ENCODE measurements at regions not wholly inside any gene's neighbourhood (a gene's known extent, or its start where the extent isn't known, plus 50 kb on each side); places are given as distances from the start of the nearest gene placed in this dataset.

- Histone ChIP-seq H3K4me3 (ENCODE audit: low read length) (no peak overlapping the region), H3K27ac (ENCODE audit: low read length) (no peak overlapping the region), H3K27me3 (ENCODE audit: control insufficient read depth, insufficient read depth, low read length) (no peaks in the 10 kb centered on the region), H3K9me3 (ENCODE audit: control insufficient read depth, low read depth, low read length) (no peaks in the 10 kb centered on the region), H3K36me3 (ENCODE audit: control insufficient read depth, low read depth, low read length) (no peaks in the 10 kb centered on the region), H3K4me1 (ENCODE audit: control insufficient read depth, low read depth, low read length) (no peaks in the 10 kb centered on the region), H3K9ac (ENCODE audit: low read length) (no peak overlapping the region)
These were observed 130.9 kb downstream of the SLC16A9 start for GRCh38 chr10:59578741-59579140.

- Histone ChIP-seq H3K36me3 (ENCODE audit: control insufficient read depth, low read depth, low read length) (no peaks in the 10 kb centered on the region), H3K4me3 (ENCODE audit: low read length) (no peak overlapping the region), H3K27ac (ENCODE audit: low read length) (no peak overlapping the region), H3K9ac (ENCODE audit: low read length) (no peak overlapping the region), H3K27me3 (ENCODE audit: control insufficient read depth, insufficient read depth, low read length) (no peaks in the 10 kb centered on the region), H3K4me1 (ENCODE audit: control insufficient read depth, low read depth, low read length) (no peaks in the 10 kb centered on the region), H3K9me3 (ENCODE audit: control insufficient read depth, low read depth, low read length) (no peaks in the 10 kb centered on the region)
These were observed 131.7 kb downstream of the SLC16A9 start for GRCh38 chr10:59577984-59578383.

DNA sequence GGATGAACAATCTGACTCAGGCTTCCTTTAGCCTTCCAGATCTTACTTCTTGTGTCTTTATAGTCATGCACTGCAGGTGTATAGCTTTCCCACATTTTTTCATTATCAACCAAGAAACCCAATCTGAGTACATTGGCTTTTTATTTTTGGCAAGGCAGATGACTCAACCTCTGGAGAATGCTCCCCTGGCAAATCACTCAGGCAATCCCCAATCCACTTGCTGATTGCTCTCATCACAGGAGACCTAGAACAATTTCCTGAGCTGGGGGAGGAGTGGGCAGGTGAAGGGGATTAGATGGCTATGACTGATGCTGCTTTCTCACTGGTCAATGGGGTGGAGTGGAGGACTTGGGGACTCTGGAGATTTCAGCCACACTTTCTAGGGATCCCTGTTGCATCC, 134.4 kb downstream of the SLC16A9 start:
- Histone ChIP-seq H3K27ac (ENCODE audit: low read length) (no peak overlapping the region), H3K27me3 (ENCODE audit: control insufficient read depth, insufficient read depth, low read length) (no peaks in the 10 kb centered on the region), H3K4me1 (ENCODE audit: control insufficient read depth, low read depth, low read length) (no peaks in the 10 kb centered on the region), H3K36me3 (ENCODE audit: control insufficient read depth, low read depth, low read length) (no peaks in the 10 kb centered on the region), H3K9me3 (ENCODE audit: control insufficient read depth, low read depth, low read length) (no peaks in the 10 kb centered on the region), H3K4me3 (ENCODE audit: low read length) (no peak overlapping the region), H3K9ac (ENCODE audit: low read length) (no peak overlapping the region)

GRCh38 chr10:59563531-59563930, 146.1 kb downstream of the SLC16A9 start:
- H3K4me3 ChIP-seq (ENCODE audit: low read length): no peak overlapping the region
- no peaks in the 10 kb centered on the region for H3K9me3 ChIP-seq (ENCODE audit: control insufficient read depth, low read depth, low read length)

DNA sequence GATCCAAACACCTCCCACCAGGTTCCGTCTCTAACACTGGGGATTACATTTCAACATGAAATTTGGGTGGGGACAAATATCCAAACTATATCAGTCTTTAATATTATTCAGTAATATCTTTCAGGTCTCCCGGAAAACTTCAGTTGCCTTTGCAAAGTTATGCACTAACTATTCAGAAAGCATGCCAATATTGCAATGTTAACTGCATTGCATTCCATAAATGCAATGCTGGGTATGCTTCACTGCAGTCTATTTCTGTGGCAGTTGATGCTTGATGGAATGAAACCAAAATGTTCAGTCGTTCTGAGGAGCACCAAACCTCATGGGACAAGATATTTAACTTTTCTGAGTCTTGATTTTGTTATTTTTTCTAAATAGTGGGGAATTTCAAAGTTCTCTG, 147.5 kb downstream of the SLC16A9 start:
- Histone ChIP-seq H3K27me3 (ENCODE audit: control insufficient read depth, insufficient read depth, low read length) (no peaks in the 10 kb centered on the region), H3K4me1 (ENCODE audit: control insufficient read depth, low read depth, low read length) (peaks cover 13% of the 10 kb centered on the region), H3K27ac (ENCODE audit: low read length) (no peak overlapping the region), H3K36me3 (ENCODE audit: control insufficient read depth, low read depth, low read length) (no peaks in the 10 kb centered on the region), H3K9me3 (ENCODE audit: control insufficient read depth, low read depth, low read length) (no peaks in the 10 kb centered on the region), H3K4me3 (ENCODE audit: low read length) (no peak overlapping the region), H3K9ac (ENCODE audit: low read length) (no peak overlapping the region)

More at GRCh38 chr10:59563531-59563930, 146.1 kb downstream of the SLC16A9 start:
- H3K9ac ChIP-seq (ENCODE audit: low read length): no peak overlapping the region
- no peaks in the 10 kb centered on the region for H3K36me3 ChIP-seq (ENCODE audit: control insufficient read depth, low read depth, low read length)
- H3K4me1 ChIP-seq (ENCODE audit: control insufficient read depth, low read depth, low read length): no peaks in the 10 kb centered on the region
- H3K27me3 ChIP-seq (ENCODE audit: control insufficient read depth, insufficient read depth, low read length): no peaks in the 10 kb centered on the region
- no peak overlapping the region for H3K27ac ChIP-seq (ENCODE audit: low read length)

- Histone ChIP-seq H3K9ac (ENCODE audit: low read length) (no peak overlapping the region), H3K4me1 (ENCODE audit: control insufficient read depth, low read depth, low read length) (peaks cover 16% of the 10 kb centered on the region), H3K27ac (ENCODE audit: low read length) (no peak overlapping the region), H3K4me3 (ENCODE audit: low read length) (no peak overlapping the region), H3K27me3 (ENCODE audit: control insufficient read depth, insufficient read depth, low read length) (no peaks in the 10 kb centered on the region), H3K36me3 (ENCODE audit: control insufficient read depth, low read depth, low read length) (no peaks in the 10 kb centered on the region), H3K9me3 (ENCODE audit: control insufficient read depth, low read depth, low read length) (no peaks in the 10 kb centered on the region)
These were observed 148.1 kb downstream of the SLC16A9 start for GRCh38 chr10:59561477-59562121.

DNA sequence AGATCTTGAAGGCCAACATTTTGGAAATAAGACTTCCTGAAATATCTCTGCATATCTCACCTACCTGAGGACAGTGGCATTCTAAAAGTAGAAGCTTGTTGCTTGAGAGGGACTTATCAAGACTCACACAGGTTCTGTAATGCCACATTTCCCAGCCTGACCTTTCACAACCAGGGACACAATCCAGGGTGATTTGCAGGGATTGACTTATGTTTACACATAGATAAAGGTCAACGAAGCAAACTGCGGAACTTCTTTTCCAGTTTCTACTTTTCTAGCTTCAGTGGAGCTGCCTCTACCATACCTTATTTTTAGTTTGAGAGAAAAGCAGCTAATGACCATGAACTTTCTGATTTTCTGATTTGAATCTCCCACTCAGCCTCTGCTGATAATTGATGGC, 148.7 kb downstream of the SLC16A9 start:
- Histone ChIP-seq H3K4me1 (ENCODE audit: control insufficient read depth, low read depth, low read length) (peaks cover 22% of the 10 kb centered on the region), H3K27me3 (ENCODE audit: control insufficient read depth, insufficient read depth, low read length) (no peaks in the 10 kb centered on the region), H3K36me3 (ENCODE audit: control insufficient read depth, low read depth, low read length) (no peaks in the 10 kb centered on the region), H3K9me3 (ENCODE audit: control insufficient read depth, low read depth, low read length) (no peaks in the 10 kb centered on the region), H3K4me3 (ENCODE audit: low read length) (no peak overlapping the region), H3K9ac (ENCODE audit: low read length) (no peak overlapping the region), H3K27ac (ENCODE audit: low read length) (no peak overlapping the region)

DNA sequence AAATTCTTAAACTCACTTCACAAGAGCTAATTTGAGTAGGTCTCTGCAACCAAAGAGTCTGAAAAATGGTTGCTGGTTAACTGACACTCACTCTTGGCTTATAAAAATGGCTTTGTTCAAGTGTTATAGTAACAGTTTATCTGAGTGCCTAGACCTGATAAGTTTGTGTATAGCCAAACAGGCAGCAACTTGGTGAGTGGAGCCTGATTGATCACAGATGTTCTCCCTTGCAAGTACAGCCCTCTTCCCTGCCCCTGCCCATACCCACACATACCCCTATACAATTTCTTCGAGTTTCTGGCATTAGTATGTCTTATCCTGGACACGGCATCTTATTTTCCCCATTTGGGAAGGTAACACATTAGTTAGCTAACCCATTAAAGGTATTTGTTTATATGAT, 149.5 kb downstream of the SLC16A9 start:
- H3K9ac ChIP-seq (ENCODE audit: low read length): no peak overlapping the region
- no peak overlapping the region for H3K4me3 ChIP-seq (ENCODE audit: low read length)
- no peaks in the 10 kb centered on the region for H3K36me3 ChIP-seq (ENCODE audit: control insufficient read depth, low read depth, low read length)
- H3K4me1 ChIP-seq (ENCODE audit: control insufficient read depth, low read depth, low read length): peaks cover 22% of the 10 kb centered on the region
- H3K27ac ChIP-seq (ENCODE audit: low read length): no peak overlapping the region
- no peaks in the 10 kb centered on the region for H3K27me3 ChIP-seq (ENCODE audit: control insufficient read depth, insufficient read depth, low read length)
- no peaks in the 10 kb centered on the region for H3K9me3 ChIP-seq (ENCODE audit: control insufficient read depth, low read depth, low read length)

GRCh38 chr10:59558066-59558465, 151.6 kb downstream of the SLC16A9 start:
- Histone ChIP-seq H3K36me3 (ENCODE audit: control insufficient read depth, low read depth, low read length) (no peaks in the 10 kb centered on the region), H3K4me3 (ENCODE audit: low read length) (no peak overlapping the region), H3K4me1 (ENCODE audit: control insufficient read depth, low read depth, low read length) (peaks cover 22% of the 10 kb centered on the region), H3K27me3 (ENCODE audit: control insufficient read depth, insufficient read depth, low read length) (no peaks in the 10 kb centered on the region), H3K9me3 (ENCODE audit: control insufficient read depth, low read depth, low read length) (no peaks in the 10 kb centered on the region), H3K9ac (ENCODE audit: low read length) (no peak overlapping the region), H3K27ac (ENCODE audit: low read length) (no peak overlapping the region)

DNA sequence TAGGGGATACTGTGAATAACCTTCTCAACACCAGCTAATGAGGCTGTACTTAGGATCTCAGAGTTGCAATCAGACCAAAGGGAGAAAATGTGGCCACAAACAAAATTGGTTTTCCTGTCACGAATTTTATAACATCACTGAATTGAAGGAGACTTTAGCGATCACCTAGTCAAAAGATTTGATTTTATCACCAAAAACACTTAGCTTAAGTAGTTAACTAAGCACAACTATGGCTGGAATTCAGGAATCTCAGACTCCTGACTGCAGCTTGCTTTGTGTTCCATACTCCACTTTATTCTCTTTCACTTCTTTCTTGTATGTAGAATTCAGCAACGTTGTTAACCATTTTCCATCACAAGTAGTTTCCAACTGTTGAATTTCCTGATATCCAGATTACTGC, 152.0 kb downstream of the SLC16A9 start:
- Histone ChIP-seq H3K36me3 (ENCODE audit: control insufficient read depth, low read depth, low read length) (no peaks in the 10 kb centered on the region), H3K9me3 (ENCODE audit: control insufficient read depth, low read depth, low read length) (no peaks in the 10 kb centered on the region), H3K27me3 (ENCODE audit: control insufficient read depth, insufficient read depth, low read length) (no peaks in the 10 kb centered on the region), H3K27ac (ENCODE audit: low read length) (peak overlapping the region; percentile 60), H3K4me3 (ENCODE audit: low read length) (peak overlapping the region; percentile 32), H3K4me1 (ENCODE audit: control insufficient read depth, low read depth, low read length) (peaks cover 22% of the 10 kb centered on the region), H3K9ac (ENCODE audit: low read length) (peak overlapping the region; percentile 30)

DNA sequence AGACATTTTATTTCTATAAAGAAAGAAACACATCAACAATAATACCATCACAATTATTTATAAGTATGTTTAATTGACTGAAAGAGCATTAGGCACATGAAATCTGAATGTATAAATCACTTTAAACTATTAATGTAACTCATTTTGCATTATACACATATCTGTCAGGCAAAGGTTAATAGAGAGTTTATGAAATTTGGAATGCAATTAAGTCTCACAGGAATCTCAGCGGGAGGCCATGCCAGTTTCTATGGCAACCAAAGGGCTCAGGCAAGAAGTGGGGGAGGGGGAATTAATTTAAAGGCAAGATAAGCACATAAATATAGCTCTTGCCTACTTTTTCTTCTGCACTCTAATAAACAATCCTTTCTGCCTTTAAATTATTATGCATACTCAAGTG, 152.6 kb downstream of the SLC16A9 start:
- Histone ChIP-seq H3K9me3 (ENCODE audit: control insufficient read depth, low read depth, low read length) (no peaks in the 10 kb centered on the region), H3K9ac (ENCODE audit: low read length) (peak overlapping the region; percentile 30), H3K36me3 (ENCODE audit: control insufficient read depth, low read depth, low read length) (no peaks in the 10 kb centered on the region), H3K27ac (ENCODE audit: low read length) (peak overlapping the region; percentile 60), H3K4me3 (ENCODE audit: low read length) (peak overlapping the region; percentile 32), H3K27me3 (ENCODE audit: control insufficient read depth, insufficient read depth, low read length) (no peaks in the 10 kb centered on the region), H3K4me1 (ENCODE audit: control insufficient read depth, low read depth, low read length) (peaks cover 22% of the 10 kb centered on the region)

- peaks cover 21% of the 10 kb centered on the region for H3K4me1 ChIP-seq (ENCODE audit: control insufficient read depth, low read depth, low read length)
- H3K9me3 ChIP-seq (ENCODE audit: control insufficient read depth, low read depth, low read length): no peaks in the 10 kb centered on the region
- H3K36me3 ChIP-seq (ENCODE audit: control insufficient read depth, low read depth, low read length): no peaks in the 10 kb centered on the region
- no peak overlapping the region for H3K27ac ChIP-seq (ENCODE audit: low read length)
- H3K27me3 ChIP-seq (ENCODE audit: control insufficient read depth, insufficient read depth, low read length): no peaks in the 10 kb centered on the region
- no peak overlapping the region for H3K9ac ChIP-seq (ENCODE audit: low read length)
- no peak overlapping the region for H3K4me3 ChIP-seq (ENCODE audit: low read length)
These were observed 156.3 kb downstream of the SLC16A9 start for GRCh38 chr10:59553162-59553900.

Measured in iPS-18a (cell line).